Panc1 (cell line): ENCODE measurements at regions not wholly inside any gene's neighbourhood (a gene's known extent, or its start where the extent isn't known, plus 50 kb on each side); places are given as distances from the start of the nearest gene placed in this dataset.

Source experiments
- TF ChIP-seq, protein P1 (sequence below): fragments of 450-650 bp; IDR thresholded peaks from 2 replicates; pipeline ENCODE4 v1.5.1; 2017; ENCODE audit warnings: mild to moderate bottlenecking
- TF ChIP-seq, protein P2 (sequence below), 2 experiments: IDR thresholded peaks; 2 replicates each; pipeline ENCODE4 v1.6.1; 2011 to 2012; ENCODE audit warnings: low read depth in 2 of 2, control low read depth in 1 of 2, low read length in 1 of 2, mild to moderate bottlenecking in 1 of 2, moderate library complexity in 1 of 2; ENCODE audit not compliant: insufficient read depth in 1 of 2

GRCh38 chr1:57546549-57547330 lies 122.9 kb upstream of the DAB1 start:
- TF ChIP-seq, protein P1, sequence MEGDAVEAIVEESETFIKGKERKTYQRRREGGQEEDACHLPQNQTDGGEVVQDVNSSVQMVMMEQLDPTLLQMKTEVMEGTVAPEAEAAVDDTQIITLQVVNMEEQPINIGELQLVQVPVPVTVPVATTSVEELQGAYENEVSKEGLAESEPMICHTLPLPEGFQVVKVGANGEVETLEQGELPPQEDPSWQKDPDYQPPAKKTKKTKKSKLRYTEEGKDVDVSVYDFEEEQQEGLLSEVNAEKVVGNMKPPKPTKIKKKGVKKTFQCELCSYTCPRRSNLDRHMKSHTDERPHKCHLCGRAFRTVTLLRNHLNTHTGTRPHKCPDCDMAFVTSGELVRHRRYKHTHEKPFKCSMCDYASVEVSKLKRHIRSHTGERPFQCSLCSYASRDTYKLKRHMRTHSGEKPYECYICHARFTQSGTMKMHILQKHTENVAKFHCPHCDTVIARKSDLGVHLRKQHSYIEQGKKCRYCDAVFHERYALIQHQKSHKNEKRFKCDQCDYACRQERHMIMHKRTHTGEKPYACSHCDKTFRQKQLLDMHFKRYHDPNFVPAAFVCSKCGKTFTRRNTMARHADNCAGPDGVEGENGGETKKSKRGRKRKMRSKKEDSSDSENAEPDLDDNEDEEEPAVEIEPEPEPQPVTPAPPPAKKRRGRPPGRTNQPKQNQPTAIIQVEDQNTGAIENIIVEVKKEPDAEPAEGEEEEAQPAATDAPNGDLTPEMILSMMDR: no peak
- TF ChIP-seq, protein P2, sequence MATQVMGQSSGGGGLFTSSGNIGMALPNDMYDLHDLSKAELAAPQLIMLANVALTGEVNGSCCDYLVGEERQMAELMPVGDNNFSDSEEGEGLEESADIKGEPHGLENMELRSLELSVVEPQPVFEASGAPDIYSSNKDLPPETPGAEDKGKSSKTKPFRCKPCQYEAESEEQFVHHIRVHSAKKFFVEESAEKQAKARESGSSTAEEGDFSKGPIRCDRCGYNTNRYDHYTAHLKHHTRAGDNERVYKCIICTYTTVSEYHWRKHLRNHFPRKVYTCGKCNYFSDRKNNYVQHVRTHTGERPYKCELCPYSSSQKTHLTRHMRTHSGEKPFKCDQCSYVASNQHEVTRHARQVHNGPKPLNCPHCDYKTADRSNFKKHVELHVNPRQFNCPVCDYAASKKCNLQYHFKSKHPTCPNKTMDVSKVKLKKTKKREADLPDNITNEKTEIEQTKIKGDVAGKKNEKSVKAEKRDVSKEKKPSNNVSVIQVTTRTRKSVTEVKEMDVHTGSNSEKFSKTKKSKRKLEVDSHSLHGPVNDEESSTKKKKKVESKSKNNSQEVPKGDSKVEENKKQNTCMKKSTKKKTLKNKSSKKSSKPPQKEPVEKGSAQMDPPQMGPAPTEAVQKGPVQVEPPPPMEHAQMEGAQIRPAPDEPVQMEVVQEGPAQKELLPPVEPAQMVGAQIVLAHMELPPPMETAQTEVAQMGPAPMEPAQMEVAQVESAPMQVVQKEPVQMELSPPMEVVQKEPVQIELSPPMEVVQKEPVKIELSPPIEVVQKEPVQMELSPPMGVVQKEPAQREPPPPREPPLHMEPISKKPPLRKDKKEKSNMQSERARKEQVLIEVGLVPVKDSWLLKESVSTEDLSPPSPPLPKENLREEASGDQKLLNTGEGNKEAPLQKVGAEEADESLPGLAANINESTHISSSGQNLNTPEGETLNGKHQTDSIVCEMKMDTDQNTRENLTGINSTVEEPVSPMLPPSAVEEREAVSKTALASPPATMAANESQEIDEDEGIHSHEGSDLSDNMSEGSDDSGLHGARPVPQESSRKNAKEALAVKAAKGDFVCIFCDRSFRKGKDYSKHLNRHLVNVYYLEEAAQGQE (IDR thresholded peaks at IDR 0.05; ENCODE audit: insufficient read depth in 1 of 2, low read depth in 2 of 2, low read length in 1 of 2): no peak
